ENCODE measurements at regions not wholly inside any gene's neighbourhood (a gene's known extent, or its start where the extent isn't known, plus 50 kb on each side); places are given as distances from the start of the nearest gene placed in this dataset.
"Not testable (repeated sequence)": the region's sequence is repeated elsewhere in the genome, so short reads cannot be mapped to it uniquely, and the experiment has no call there.

DNA sequence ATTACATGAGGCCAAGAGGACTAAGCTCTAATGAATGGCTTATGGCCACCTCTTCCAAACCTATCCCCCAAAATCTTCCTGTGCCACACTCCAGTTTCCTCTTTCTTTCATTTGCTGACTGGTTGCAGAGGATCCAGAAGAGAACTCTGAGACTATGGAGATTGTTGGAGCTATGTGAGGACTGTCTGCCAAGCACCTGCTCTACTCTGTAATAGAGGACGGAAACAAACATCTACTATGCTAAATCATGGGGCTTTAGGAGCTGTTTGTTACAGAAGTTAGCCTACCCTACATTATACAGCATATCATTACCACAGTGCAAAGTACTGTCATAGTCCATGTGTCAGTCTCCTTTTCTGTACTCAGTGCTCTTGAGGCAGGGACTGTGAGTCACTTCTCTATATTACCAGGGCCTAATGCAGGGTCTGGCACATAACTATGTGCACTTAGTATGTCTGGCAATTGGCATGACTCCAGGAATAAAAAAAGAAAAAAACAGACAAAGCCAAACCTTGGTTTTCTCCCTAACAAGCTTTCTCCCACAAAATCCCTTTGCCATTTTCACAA lies 95.1 kb downstream of the RPAP3 start:
- Histone ChIP-seq H3K4me1 (ENCODE audit: control insufficient read depth in 2 of 2, insufficient read depth in 2 of 2, low read length in 2 of 2) (no peaks in the 10 kb centered on the region), H3K4me3 (ENCODE audit: low read length in 2 of 2) (no peak overlapping the region), H3K27me3 (ENCODE audit: control insufficient read depth in 2 of 2, insufficient read depth in 1 of 2, low read length in 1 of 2) (no peaks in the 10 kb centered on the region)

DNA sequence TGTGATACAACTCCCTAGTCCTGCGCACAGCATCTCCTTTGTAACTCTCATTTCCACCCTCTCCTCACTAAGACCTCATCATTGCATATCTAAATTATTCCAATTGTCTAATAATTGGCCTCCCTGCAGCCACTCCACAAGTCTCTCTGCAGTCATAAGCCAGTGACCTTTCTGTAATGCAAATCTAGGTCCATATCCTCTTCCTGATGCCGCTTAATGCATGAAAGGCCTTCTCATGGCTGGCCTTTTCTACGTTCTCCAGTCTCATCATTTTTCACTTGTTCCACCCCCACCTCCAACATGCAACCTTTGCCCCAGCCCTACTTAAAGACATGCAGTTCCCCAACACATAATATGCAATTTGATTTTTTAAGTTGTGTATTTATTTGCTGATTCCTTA lies 96.0 kb downstream of the RPAP3 start:
- H3K27me3 ChIP-seq (ENCODE audit: control insufficient read depth in 2 of 2, insufficient read depth in 1 of 2, low read length in 1 of 2), result no peaks in the 10 kb centered on the region
- no peaks in the 10 kb centered on the region for H3K36me3 ChIP-seq (ENCODE audit: control insufficient read depth in 2 of 2, insufficient read depth in 2 of 2, low read length in 1 of 2)
- no peaks in the 10 kb centered on the region for H3K4me1 ChIP-seq (ENCODE audit: control insufficient read depth in 2 of 2, insufficient read depth in 2 of 2, low read length in 2 of 2)
- H3K27ac ChIP-seq (ENCODE audit: low read depth in 1 of 2, low read length in 1 of 2), result no peak overlapping the region
- H3K4me3 ChIP-seq (ENCODE audit: low read length in 2 of 2), result no peak overlapping the region
- WGBS, result over 99% methylated on average over 3 of the region's 3 CpGs
- DNase-seq (ENCODE audit: low read depth in 6 of 9, low spot score in 9 of 9), result no peak
- peaks cover 6 to 25% of the 10 kb centered on the region in 2 donors for H3K9me3 ChIP-seq (ENCODE audit: control insufficient read depth in 2 of 2, insufficient read depth in 1 of 2, low read length in 1 of 2)

More for the DNA sequence above, 95.1 kb downstream of the RPAP3 start:
- no peak overlapping the region for H3K27ac ChIP-seq (ENCODE audit: low read depth in 1 of 2, low read length in 1 of 2)
- 91% methylated on average over 1 of the region's 1 CpG for WGBS
- peaks cover 6 to 20% of the 10 kb centered on the region in 2 donors for H3K9me3 ChIP-seq (ENCODE audit: control insufficient read depth in 2 of 2, insufficient read depth in 1 of 2, low read length in 1 of 2)
- no peaks in the 10 kb centered on the region for H3K36me3 ChIP-seq (ENCODE audit: control insufficient read depth in 2 of 2, insufficient read depth in 2 of 2, low read length in 1 of 2)
- DNase-seq (ENCODE audit: low read depth in 6 of 9, low spot score in 9 of 9), result no peak

DNA sequence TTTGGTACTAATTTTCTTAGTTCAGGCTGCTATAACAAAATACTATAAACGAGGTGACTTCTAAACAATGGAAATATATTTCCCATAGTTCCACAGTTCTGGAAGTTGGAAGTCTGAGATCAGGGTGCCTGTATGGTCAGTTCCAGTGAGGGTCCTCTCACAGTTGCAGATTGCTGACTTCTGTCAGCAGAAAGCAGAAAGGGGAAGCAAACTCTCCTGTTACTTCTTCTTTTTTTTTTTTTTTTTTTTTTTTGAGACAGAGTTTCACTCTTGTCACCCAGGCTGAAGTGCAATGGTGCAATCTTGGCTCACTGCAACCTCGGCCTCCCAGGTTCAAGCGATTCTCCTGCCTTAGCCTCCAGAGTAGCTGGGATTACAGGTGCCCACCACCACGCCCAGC lies 97.2 kb downstream of the RPAP3 start:
- H3K27me3 ChIP-seq (ENCODE audit: control insufficient read depth in 2 of 2, insufficient read depth in 1 of 2, low read length in 1 of 2); H3K4me1 ChIP-seq (ENCODE audit: control insufficient read depth in 2 of 2, insufficient read depth in 2 of 2, low read length in 2 of 2); DNase-seq (ENCODE audit: low read depth in 6 of 9, low spot score in 9 of 9); H3K4me3 ChIP-seq (ENCODE audit: low read length in 2 of 2); H3K36me3 ChIP-seq (ENCODE audit: control insufficient read depth in 2 of 2, insufficient read depth in 2 of 2, low read length in 1 of 2); H3K27ac ChIP-seq (ENCODE audit: low read depth in 1 of 2, low read length in 1 of 2): not testable (repeated sequence)
- H3K9me3 ChIP-seq (ENCODE audit: control insufficient read depth in 2 of 2, insufficient read depth in 1 of 2, low read length in 1 of 2), result peaks cover 6 to 20% of the 10 kb centered on the region in 2 donors
- 42% methylated on average over 4 of the region's 4 CpGs for WGBS

DNA sequence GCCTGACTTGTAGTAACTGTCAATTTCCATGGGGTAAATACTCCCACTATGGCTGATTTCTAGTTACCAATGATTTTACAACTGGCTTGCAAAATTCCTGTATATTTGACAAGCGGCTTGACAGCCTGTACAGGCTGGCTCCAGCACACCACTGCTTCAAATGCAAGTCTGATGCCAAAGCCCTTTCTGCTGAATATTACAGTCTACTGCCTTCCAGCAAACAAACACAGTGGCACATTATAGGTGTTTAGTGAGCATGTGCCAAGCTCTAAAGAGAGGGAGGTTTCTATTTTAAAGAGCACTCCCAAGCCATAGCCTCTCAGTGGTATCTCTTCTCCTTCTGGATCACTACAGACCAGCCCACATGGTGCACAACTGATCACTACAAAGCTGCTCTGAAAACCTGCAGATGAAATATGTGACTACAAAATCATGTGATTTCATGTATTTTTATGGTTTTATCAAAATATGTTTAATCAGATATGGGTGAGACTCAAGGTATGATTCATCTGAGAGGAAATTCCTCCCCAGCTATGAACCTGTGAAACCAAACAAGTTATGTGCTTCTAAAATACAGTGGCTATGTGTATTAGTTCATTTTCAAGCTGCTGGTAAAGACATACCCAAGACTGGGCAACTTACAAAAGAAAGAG lies 101.5 kb downstream of the RPAP3 start:
- Histone ChIP-seq H3K4me3 (ENCODE audit: low read length in 2 of 2) (no peak overlapping the region), H3K27ac (ENCODE audit: low read depth in 1 of 2, low read length in 1 of 2) (no peak overlapping the region), H3K4me1 (ENCODE audit: control insufficient read depth in 2 of 2, insufficient read depth in 2 of 2, low read length in 2 of 2) (no peaks in the 10 kb centered on the region), H3K36me3 (ENCODE audit: control insufficient read depth in 2 of 2, insufficient read depth in 2 of 2, low read length in 1 of 2) (no peaks in the 10 kb centered on the region), H3K27me3 (ENCODE audit: control insufficient read depth in 2 of 2, insufficient read depth in 1 of 2, low read length in 1 of 2) (no peaks in the 10 kb centered on the region), H3K9me3 (ENCODE audit: control insufficient read depth in 2 of 2, insufficient read depth in 1 of 2, low read length in 1 of 2) (peaks cover 0 to 11% of the 10 kb centered on the region in 2 donors)
- no peak for DNase-seq (ENCODE audit: low read depth in 6 of 9, low spot score in 9 of 9)
- WGBS, result 98% methylated on average over 1 of the region's 1 CpG

DNA sequence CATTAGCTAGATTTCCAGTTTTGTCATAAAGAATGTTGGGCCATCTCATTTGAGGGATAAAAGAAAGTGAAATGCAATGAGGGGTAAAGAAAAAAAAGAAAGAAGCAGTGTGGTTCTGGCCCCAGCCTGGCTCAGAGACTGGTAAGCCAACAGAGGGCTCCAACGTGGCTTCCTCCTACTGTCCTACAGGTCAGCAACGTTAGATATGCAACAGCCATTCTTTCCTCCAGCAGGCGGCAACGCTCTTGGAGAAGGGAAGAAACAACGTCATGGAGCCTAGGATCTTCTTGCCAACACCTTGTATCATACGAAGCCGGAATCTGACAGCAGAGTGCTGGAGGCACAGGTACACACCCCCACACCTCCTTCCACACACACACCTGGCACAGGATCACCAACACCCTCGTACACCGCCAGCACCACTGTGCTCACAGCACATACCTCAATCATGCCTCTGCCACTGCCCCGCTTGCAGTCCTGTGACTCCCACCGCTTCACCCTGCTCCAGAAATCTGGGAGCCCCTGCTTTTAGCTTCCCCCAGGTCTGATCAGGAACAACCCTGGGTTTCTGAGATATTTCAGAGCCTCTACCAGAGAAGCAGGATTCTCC lies 102.8 kb downstream of the RPAP3 start:
- no peaks in the 10 kb centered on the region for H3K27me3 ChIP-seq (ENCODE audit: control insufficient read depth in 2 of 2, insufficient read depth in 1 of 2, low read length in 1 of 2)
- DNase-seq (ENCODE audit: low read depth in 6 of 9, low spot score in 9 of 9), result no peak
- H3K36me3 ChIP-seq (ENCODE audit: control insufficient read depth in 2 of 2, insufficient read depth in 2 of 2, low read length in 1 of 2), result no peaks in the 10 kb centered on the region
- 95% methylated on average over 11 of the region's 11 CpGs for WGBS
- H3K9me3 ChIP-seq (ENCODE audit: control insufficient read depth in 2 of 2, insufficient read depth in 1 of 2, low read length in 1 of 2), result peaks cover 1 to 11% of the 10 kb centered on the region in 2 donors
- H3K4me3 ChIP-seq (ENCODE audit: low read length in 2 of 2), result no peak overlapping the region
- no peak overlapping the region for H3K27ac ChIP-seq (ENCODE audit: low read depth in 1 of 2, low read length in 1 of 2)
- no peaks in the 10 kb centered on the region for H3K4me1 ChIP-seq (ENCODE audit: control insufficient read depth in 2 of 2, insufficient read depth in 2 of 2, low read length in 2 of 2)

DNA sequence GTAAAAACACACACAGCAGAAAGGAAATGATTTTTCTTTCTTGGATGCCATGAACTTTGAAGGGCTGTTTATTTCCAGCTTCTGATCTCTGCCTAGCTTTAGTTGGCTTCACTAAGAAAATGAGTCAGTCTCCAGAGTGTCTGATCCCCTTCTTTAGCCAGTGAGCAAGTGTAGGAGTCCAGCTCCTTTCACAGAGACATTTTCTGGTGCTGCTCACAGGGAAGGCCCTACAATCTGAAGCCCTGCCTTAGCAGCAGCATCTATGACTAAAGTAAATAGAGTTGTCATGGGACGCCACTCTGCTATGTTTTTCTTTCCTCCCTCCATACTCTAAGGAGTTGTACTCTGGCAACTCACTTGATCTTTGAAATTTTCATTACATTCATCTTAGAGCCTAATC lies 103.5 kb downstream of the RPAP3 start:
- no peak overlapping the region for H3K27ac ChIP-seq (ENCODE audit: low read depth in 1 of 2, low read length in 1 of 2)
- H3K27me3 ChIP-seq (ENCODE audit: control insufficient read depth in 2 of 2, insufficient read depth in 1 of 2, low read length in 1 of 2), result no peaks in the 10 kb centered on the region
- no peak for DNase-seq (ENCODE audit: low read depth in 6 of 9, low spot score in 9 of 9)
- H3K4me1 ChIP-seq (ENCODE audit: control insufficient read depth in 2 of 2, insufficient read depth in 2 of 2, low read length in 2 of 2), result no peaks in the 10 kb centered on the region
- no peaks in the 10 kb centered on the region for H3K36me3 ChIP-seq (ENCODE audit: control insufficient read depth in 2 of 2, insufficient read depth in 2 of 2, low read length in 1 of 2)
- WGBS, result 92% methylated on average over 1 of the region's 1 CpG
- H3K4me3 ChIP-seq (ENCODE audit: low read length in 2 of 2), result no peak overlapping the region
- H3K9me3 ChIP-seq (ENCODE audit: control insufficient read depth in 2 of 2, insufficient read depth in 1 of 2, low read length in 1 of 2), result peaks cover 1 to 8% of the 10 kb centered on the region in 2 donors

DNA sequence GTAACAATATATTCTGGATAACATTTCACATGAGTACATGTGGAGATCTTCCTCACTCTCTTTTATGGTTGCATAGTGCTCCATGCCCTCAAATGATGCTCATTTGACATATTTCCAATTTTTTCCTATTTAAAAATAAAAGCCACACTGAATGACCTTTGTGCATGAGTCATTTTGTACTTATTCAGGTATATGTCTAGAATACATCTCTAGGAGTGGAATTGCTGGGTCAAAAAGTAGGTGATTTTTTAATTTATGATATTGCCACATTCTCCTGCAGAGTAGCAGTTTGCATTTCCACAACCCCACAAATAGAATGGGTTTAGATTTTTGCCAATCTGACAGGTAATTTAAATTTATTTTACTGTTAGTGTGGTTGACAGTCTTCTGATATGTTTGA lies 104.8 kb downstream of the RPAP3 start:
- Histone ChIP-seq H3K27ac (ENCODE audit: low read depth in 1 of 2, low read length in 1 of 2) (no peak overlapping the region), H3K36me3 (ENCODE audit: control insufficient read depth in 2 of 2, insufficient read depth in 2 of 2, low read length in 1 of 2) (no peaks in the 10 kb centered on the region), H3K4me3 (ENCODE audit: low read length in 2 of 2) (no peak overlapping the region), H3K9me3 (ENCODE audit: control insufficient read depth in 2 of 2, insufficient read depth in 1 of 2, low read length in 1 of 2) (peaks cover 1 to 8% of the 10 kb centered on the region in 2 donors), H3K27me3 (ENCODE audit: control insufficient read depth in 2 of 2, insufficient read depth in 1 of 2, low read length in 1 of 2) (no peaks in the 10 kb centered on the region), H3K4me1 (ENCODE audit: control insufficient read depth in 2 of 2, insufficient read depth in 2 of 2, low read length in 2 of 2) (no peaks in the 10 kb centered on the region)
- DNase-seq (ENCODE audit: low read depth in 6 of 9, low spot score in 9 of 9), result no peak

DNA sequence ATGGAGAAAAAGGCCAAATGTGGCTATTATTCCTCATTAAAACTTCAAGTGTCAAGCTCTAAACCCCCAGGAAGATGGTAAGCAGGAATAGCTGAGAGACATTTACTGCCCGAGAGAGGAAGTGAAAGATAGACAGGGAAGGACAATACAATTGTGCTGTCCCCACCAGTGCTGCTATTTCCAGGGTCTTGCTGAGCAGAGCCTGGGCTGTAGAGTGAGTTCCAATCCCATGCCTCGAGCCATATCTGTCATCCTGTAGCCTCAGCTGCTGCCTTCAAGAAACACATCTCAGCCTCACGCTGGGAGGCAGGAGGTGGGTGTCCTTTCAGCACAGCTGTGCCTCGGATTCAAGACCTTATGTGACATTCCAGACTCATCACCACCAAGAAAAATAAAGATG lies 114.0 kb downstream of the RPAP3 start:
- H3K4me3 ChIP-seq (ENCODE audit: low read length in 2 of 2), result no peak overlapping the region
- no peaks in the 10 kb centered on the region for H3K27me3 ChIP-seq (ENCODE audit: control insufficient read depth in 2 of 2, insufficient read depth in 1 of 2, low read length in 1 of 2)
- no peaks in the 10 kb centered on the region for H3K4me1 ChIP-seq (ENCODE audit: control insufficient read depth in 2 of 2, insufficient read depth in 2 of 2, low read length in 2 of 2)
- 85% methylated on average over 4 of the region's 4 CpGs for WGBS
- no peaks in the 10 kb centered on the region for H3K9me3 ChIP-seq (ENCODE audit: control insufficient read depth in 2 of 2, insufficient read depth in 1 of 2, low read length in 1 of 2)
- no peaks in the 10 kb centered on the region for H3K36me3 ChIP-seq (ENCODE audit: control insufficient read depth in 2 of 2, insufficient read depth in 2 of 2, low read length in 1 of 2)
- H3K27ac ChIP-seq (ENCODE audit: low read depth in 1 of 2, low read length in 1 of 2), result no peak overlapping the region
- no peak for DNase-seq (ENCODE audit: low read depth in 6 of 9, low spot score in 9 of 9)

DNA sequence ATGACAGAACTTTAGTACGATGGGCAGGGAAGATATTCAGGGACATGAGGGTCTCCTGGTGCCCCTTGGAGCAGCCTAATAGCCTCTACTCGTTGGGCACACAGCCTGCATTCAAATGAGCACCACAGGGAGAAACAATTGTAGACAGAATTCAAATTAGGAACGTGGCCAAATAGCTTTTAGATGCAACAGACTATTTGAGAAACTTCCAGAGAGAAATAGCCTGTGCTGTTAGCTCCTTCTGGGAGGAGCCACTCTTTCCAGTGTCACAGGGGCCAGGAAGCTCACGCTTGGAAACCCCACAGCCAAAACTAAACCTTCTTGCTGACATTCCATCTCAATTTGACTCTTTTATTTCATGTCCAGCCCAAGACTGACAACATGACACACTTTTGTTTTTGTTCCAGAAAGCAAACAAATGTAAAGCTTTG lies 114.5 kb downstream of the RPAP3 start:
- Histone ChIP-seq H3K9me3 (ENCODE audit: control insufficient read depth in 2 of 2, insufficient read depth in 1 of 2, low read length in 1 of 2) (no peaks in the 10 kb centered on the region), H3K27ac (ENCODE audit: low read depth in 1 of 2, low read length in 1 of 2) (no peak overlapping the region), H3K4me1 (ENCODE audit: control insufficient read depth in 2 of 2, insufficient read depth in 2 of 2, low read length in 2 of 2) (no peaks in the 10 kb centered on the region), H3K27me3 (ENCODE audit: control insufficient read depth in 2 of 2, insufficient read depth in 1 of 2, low read length in 1 of 2) (no peaks in the 10 kb centered on the region), H3K4me3 (ENCODE audit: low read length in 2 of 2) (no peak overlapping the region), H3K36me3 (ENCODE audit: control insufficient read depth in 2 of 2, insufficient read depth in 2 of 2, low read length in 1 of 2) (no peaks in the 10 kb centered on the region)
- DNase-seq (ENCODE audit: low read depth in 6 of 9, low spot score in 9 of 9), result no peak
- 77% methylated on average over 4 of the region's 4 CpGs for WGBS

All from thymus (tissue), 11 donors.